GM03348 (cell line): ENCODE measurements at regions not wholly inside any gene's neighbourhood (a gene's known extent, or its start where the extent isn't known, plus 50 kb on each side); places are given as distances from the start of the nearest gene placed in this dataset.
"Not testable (repeated sequence)": the region's sequence is repeated elsewhere in the genome, so short reads cannot be mapped to it uniquely, and the experiment has no call there.

ENCODE experiments used
- DNase-seq: peaks from one replicate; pipeline ENCODE4 v3.0.0; 2012; ENCODE audit warnings: low spot score

GRCh38 chr6:140459209-140459608, 1084.8 kb upstream of the CITED2 start:
- DNase-seq = no peak

GRCh38 chr6:140446241-140446640, 1071.8 kb upstream of the CITED2 start:
- DNase-seq = no peak

- peak; percentile 49 for DNase-seq
These were observed 1071.1 kb upstream of the CITED2 start for GRCh38 chr6:140445474-140446004.

- not testable (repeated sequence) for DNase-seq
These were observed 1068.7 kb upstream of the CITED2 start for GRCh38 chr6:140443112-140443511.

- peak; percentile 24 for DNase-seq
These were observed 1066.8 kb upstream of the CITED2 start for GRCh38 chr6:140441256-140441655.

GRCh38 chr6:140440223-140440835, 1065.9 kb upstream of the CITED2 start:
- DNase-seq = no peak

- peak; percentile 14 for DNase-seq
These were observed 1063.9 kb upstream of the CITED2 start for GRCh38 chr6:140438346-140438735.

- no peak for DNase-seq
These were observed 1063.3 kb upstream of the CITED2 start for GRCh38 chr6:140437619-140438345.

- DNase-seq = peak; percentile 75
These were observed 1061.8 kb upstream of the CITED2 start for GRCh38 chr6:140436023-140436811.

GRCh38 chr6:140434761-140435160, 1060.3 kb upstream of the CITED2 start:
- DNase-seq = no peak

- no peak for DNase-seq
These were observed 1058.6 kb upstream of the CITED2 start for GRCh38 chr6:140433072-140433471.

GRCh38 chr6:140427842-140428241, 1053.4 kb upstream of the CITED2 start:
- DNase-seq = no peak

- no peak for DNase-seq
These were observed 1040.6 kb upstream of the CITED2 start for GRCh38 chr6:140414966-140415620.

- no peak for DNase-seq
These were observed 1028.6 kb upstream of the CITED2 start for GRCh38 chr6:140403020-140403419.

GRCh38 chr6:140401761-140402160, 1027.3 kb upstream of the CITED2 start:
- DNase-seq = peak; percentile 51

GRCh38 chr6:140398076-140398475, 1023.6 kb upstream of the CITED2 start:
- no peak for DNase-seq

GRCh38 chr6:140397106-140397505, 1022.7 kb upstream of the CITED2 start:
- DNase-seq = no peak

GRCh38 chr6:140393665-140394540, 1019.5 kb upstream of the CITED2 start:
- DNase-seq = no peak

GRCh38 chr6:140388815-140389214, 1014.4 kb upstream of the CITED2 start:
- no peak for DNase-seq

- no peak for DNase-seq
These were observed 1013.8 kb upstream of the CITED2 start for GRCh38 chr6:140388192-140388802.

GRCh38 chr6:140385679-140386078, 1011.2 kb upstream of the CITED2 start:
- no peak for DNase-seq
